Astrocyte (in vitro differentiated cells and primary cell): ENCODE measurements at regions not wholly inside any gene's neighbourhood (a gene's known extent, or its start where the extent isn't known, plus 50 kb on each side); places are given as distances from the start of the nearest gene placed in this dataset.

ENCODE experiments used
- DNase-seq: peaks from one replicate; pipeline ENCODE4 v3.0.0-alpha.2; 2010; ENCODE audit warnings: low read depth
- FAIRE-seq: peaks from 2 replicates; lab custom pipeline; 2011; peaks lifted over from hg19 to GRCh38; lab: Jason Lieb, UNC
- H2AFZ ChIP-seq: 2 replicates; pipeline ENCODE4 v1.6.0; 2012; ENCODE audit warnings: low read depth, low read length, inconsistent platforms
- H3K27ac ChIP-seq: 2 replicates; pipeline ENCODE4 v1.5.1; 2011; ENCODE audit warnings: low read depth, low read length, inconsistent platforms
- H3K27me3 ChIP-seq: 2 replicates; pipeline ENCODE4 v1.6.0; 2011; ENCODE audit warnings: low read length, inconsistent platforms; ENCODE audit not compliant: insufficient read depth
- H3K36me3 ChIP-seq: 2 replicates; pipeline ENCODE4 v1.5.1; 2011; ENCODE audit warnings: low read length, inconsistent platforms; ENCODE audit not compliant: insufficient read depth
- H3K4me1 ChIP-seq: 2 replicates; pipeline ENCODE4 v1.5.1; 2011; ENCODE audit warnings: low read length, inconsistent platforms; ENCODE audit not compliant: insufficient read depth
- H3K4me2 ChIP-seq: 2 replicates; pipeline ENCODE4 v1.6.0; 2012; ENCODE audit warnings: low read length, inconsistent platforms
- H3K4me3 ChIP-seq: 2 replicates; pipeline ENCODE4 v1.5.1; 2011; ENCODE audit warnings: low read depth, mild to moderate bottlenecking, low read length, inconsistent platforms; ENCODE audit not compliant: insufficient read depth
- H3K79me2 ChIP-seq: 2 replicates; pipeline ENCODE4 v1.6.0; 2012; ENCODE audit warnings: mild to moderate bottlenecking, low read length, inconsistent platforms; ENCODE audit not compliant: insufficient read depth
- H3K9ac ChIP-seq: 2 replicates; pipeline ENCODE4 v1.6.0; 2012; ENCODE audit warnings: mild to moderate bottlenecking, low read length, inconsistent platforms
- H3K9me3 ChIP-seq: 2 replicates; pipeline ENCODE4 v1.5.1; 2012; ENCODE audit warnings: low read depth, mild to moderate bottlenecking, low read length, inconsistent platforms; ENCODE audit not compliant: insufficient read depth
- H4K20me1 ChIP-seq: 2 replicates; pipeline ENCODE4 v1.6.0; 2012; ENCODE audit warnings: low read length, inconsistent platforms; ENCODE audit not compliant: insufficient read depth
- H3K27ac Mint-ChIP-seq: one replicate; pipeline ENCODE4 v1.8.0; 2021; ENCODE audit warnings: mild to moderate bottlenecking, mixed read lengths; ENCODE audit not compliant: unreplicated experiment
- H3K27me3 Mint-ChIP-seq: one replicate; pipeline ENCODE4 v1.8.0; 2021; ENCODE audit warnings: low read depth, mixed read lengths; ENCODE audit not compliant: unreplicated experiment
- H3K36me3 Mint-ChIP-seq: one replicate; pipeline ENCODE4 v1.8.0; 2021; ENCODE audit warnings: low read depth, mixed read lengths; ENCODE audit not compliant: unreplicated experiment
- H3K4me1 Mint-ChIP-seq: one replicate; pipeline ENCODE4 v1.8.0; 2021; ENCODE audit warnings: low read depth, mixed read lengths; ENCODE audit not compliant: unreplicated experiment
- H3K4me3 Mint-ChIP-seq: one replicate; pipeline ENCODE4 v1.8.0; 2021; ENCODE audit warnings: mild to moderate bottlenecking, moderate library complexity, mixed read lengths; ENCODE audit not compliant: unreplicated experiment
- H3K9me3 Mint-ChIP-seq: one replicate; pipeline ENCODE4 v1.8.0; 2021; ENCODE audit warnings: mild to moderate bottlenecking, mixed read lengths; ENCODE audit not compliant: unreplicated experiment
- EZH2 ChIP-seq: IDR thresholded peaks from 2 replicates; pipeline ENCODE4 v1.6.1; 2012; ENCODE audit warnings: mild to moderate bottlenecking, low read length, inconsistent platforms; ENCODE audit not compliant: insufficient read depth
- TF ChIP-seq, protein P1 (sequence below): IDR thresholded peaks from 2 replicates; pipeline ENCODE4 v1.5.1; 2011; ENCODE audit warnings: low read depth, mild to moderate bottlenecking, inconsistent platforms, low read length, moderate library complexity; ENCODE audit not compliant: insufficient read depth

DNA sequence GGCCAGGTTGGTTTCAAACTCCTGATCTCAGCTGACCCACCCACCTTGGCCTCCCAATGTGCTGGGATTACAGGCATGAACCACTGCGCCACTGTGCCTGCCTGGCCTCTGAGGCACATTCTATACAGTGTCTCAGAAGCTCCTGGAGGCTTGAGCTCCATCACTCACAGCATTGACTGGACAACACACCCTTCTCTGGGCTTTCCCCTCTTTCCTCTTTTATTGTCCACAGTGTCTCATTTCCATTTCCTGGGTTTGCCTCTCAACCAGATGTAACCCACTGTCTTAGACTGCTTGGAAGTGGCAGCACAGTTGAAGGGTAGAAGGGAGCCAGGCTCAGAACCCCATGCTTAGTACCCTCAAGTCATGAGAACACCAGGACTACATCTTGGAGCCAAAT lies 208.1 kb downstream of the MTX2 start:
- Histone ChIP-seq H3K27ac (no peak overlapping the region), H4K20me1 (no peaks in the 10 kb centered on the region), H3K36me3 (no peaks in the 10 kb centered on the region), H3K79me2 (no peaks in the 10 kb centered on the region), H3K4me1 (no peaks in the 10 kb centered on the region), H3K9ac (no peak overlapping the region), H2AFZ (no peak overlapping the region), H3K4me3 (no peak overlapping the region), H3K4me2 (no peak overlapping the region), H3K27me3 (peaks cover 3% of the 10 kb centered on the region), H3K9me3 (peaks cover 3% of the 10 kb centered on the region)
- no peak for DNase-seq
- FAIRE-seq: no peak
- Mint-ChIP-seq H3K27me3 (peaks cover 15% of the 10 kb centered on the region), H3K9me3 (no peaks in the 10 kb centered on the region), H3K36me3 (no peaks in the 10 kb centered on the region), H3K27ac (no peak overlapping the region), H3K4me1 (no peaks in the 10 kb centered on the region), H3K4me3 (no peak overlapping the region)
- TF ChIP-seq EZH2: no peak
- TF ChIP-seq, protein P1, sequence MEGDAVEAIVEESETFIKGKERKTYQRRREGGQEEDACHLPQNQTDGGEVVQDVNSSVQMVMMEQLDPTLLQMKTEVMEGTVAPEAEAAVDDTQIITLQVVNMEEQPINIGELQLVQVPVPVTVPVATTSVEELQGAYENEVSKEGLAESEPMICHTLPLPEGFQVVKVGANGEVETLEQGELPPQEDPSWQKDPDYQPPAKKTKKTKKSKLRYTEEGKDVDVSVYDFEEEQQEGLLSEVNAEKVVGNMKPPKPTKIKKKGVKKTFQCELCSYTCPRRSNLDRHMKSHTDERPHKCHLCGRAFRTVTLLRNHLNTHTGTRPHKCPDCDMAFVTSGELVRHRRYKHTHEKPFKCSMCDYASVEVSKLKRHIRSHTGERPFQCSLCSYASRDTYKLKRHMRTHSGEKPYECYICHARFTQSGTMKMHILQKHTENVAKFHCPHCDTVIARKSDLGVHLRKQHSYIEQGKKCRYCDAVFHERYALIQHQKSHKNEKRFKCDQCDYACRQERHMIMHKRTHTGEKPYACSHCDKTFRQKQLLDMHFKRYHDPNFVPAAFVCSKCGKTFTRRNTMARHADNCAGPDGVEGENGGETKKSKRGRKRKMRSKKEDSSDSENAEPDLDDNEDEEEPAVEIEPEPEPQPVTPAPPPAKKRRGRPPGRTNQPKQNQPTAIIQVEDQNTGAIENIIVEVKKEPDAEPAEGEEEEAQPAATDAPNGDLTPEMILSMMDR: no peak

DNA sequence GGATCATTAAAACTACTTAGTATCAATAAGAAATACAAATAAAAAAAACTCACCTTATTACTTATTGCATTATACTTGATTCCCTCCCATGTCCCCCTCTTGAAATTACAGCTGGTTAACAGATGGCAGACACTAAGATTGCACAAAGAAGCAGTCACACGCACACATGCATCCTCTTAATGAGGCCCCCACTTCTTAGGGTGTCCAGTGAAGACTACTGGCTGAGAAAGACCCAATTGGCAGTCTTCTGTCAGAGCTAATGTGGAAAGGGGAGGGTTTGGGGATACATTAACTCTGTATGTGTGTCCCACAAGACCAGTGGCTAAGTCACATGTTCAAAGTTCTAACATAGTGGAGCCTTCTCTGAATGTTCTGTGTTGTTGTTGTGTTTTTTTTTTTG lies 210.7 kb downstream of the MTX2 start:
- Mint-ChIP-seq H3K27ac (no peak overlapping the region), H3K9me3 (peaks cover 2% of the 10 kb centered on the region), H3K4me3 (no peak overlapping the region), H3K36me3 (no peaks in the 10 kb centered on the region), H3K4me1 (no peaks in the 10 kb centered on the region), H3K27me3 (peaks cover 21% of the 10 kb centered on the region)
- TF ChIP-seq, protein P1: no peak
- no peak for TF ChIP-seq EZH2
- no peak overlapping the region for H3K4me3 ChIP-seq
- H3K27ac ChIP-seq: no peak overlapping the region
- H3K4me2 ChIP-seq: no peak overlapping the region
- no peak overlapping the region for H2AFZ ChIP-seq
- H3K9ac ChIP-seq: no peak overlapping the region
- no peaks in the 10 kb centered on the region for H3K36me3 ChIP-seq
- H3K4me1 ChIP-seq: no peaks in the 10 kb centered on the region
- FAIRE-seq (no peak), DNase-seq (no peak)
- H3K79me2 ChIP-seq: no peaks in the 10 kb centered on the region
- H3K9me3 ChIP-seq: peaks cover 3% of the 10 kb centered on the region
- H4K20me1 ChIP-seq: no peaks in the 10 kb centered on the region
- H3K27me3 ChIP-seq: peaks cover 3% of the 10 kb centered on the region

DNA sequence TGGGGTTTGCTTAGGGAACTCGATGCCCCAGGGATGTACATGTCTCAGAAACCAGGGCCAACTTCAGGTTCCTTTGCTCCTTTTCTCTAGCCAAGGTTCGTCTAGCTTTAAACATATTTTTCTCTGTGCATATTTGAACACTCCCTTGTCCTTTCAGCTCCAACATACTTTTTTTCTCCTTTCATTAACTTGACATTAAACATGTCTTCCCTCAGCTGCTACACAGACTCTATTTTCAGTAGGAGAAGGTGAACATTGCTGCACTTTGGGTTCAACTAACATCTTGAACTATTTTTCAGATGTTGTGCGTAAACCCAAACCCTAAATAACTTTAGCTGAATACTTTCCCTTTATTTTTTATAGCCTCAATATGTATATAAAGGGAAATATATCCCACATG lies 212.9 kb downstream of the MTX2 start:
- TF ChIP-seq, protein P1: no peak
- TF ChIP-seq EZH2: no peak
- no peak overlapping the region for H3K4me2 ChIP-seq
- H2AFZ ChIP-seq: no peak overlapping the region
- H4K20me1 ChIP-seq: no peaks in the 10 kb centered on the region
- peaks cover 3% of the 10 kb centered on the region for H3K9me3 ChIP-seq
- no peak for FAIRE-seq
- H3K27ac ChIP-seq: no peak overlapping the region
- peaks cover 3% of the 10 kb centered on the region for H3K27me3 ChIP-seq
- no peak overlapping the region for H3K27ac Mint-ChIP-seq
- H3K36me3 ChIP-seq: no peaks in the 10 kb centered on the region
- no peak overlapping the region for H3K4me3 Mint-ChIP-seq
- no peaks in the 10 kb centered on the region for H3K36me3 Mint-ChIP-seq
- H3K79me2 ChIP-seq: no peaks in the 10 kb centered on the region
- no peak overlapping the region for H3K4me3 ChIP-seq
- H3K4me1 Mint-ChIP-seq: no peaks in the 10 kb centered on the region
- peaks cover 2% of the 10 kb centered on the region for H3K9me3 Mint-ChIP-seq
- H3K4me1 ChIP-seq: no peaks in the 10 kb centered on the region
- no peak for DNase-seq
- H3K9ac ChIP-seq: no peak overlapping the region
- peaks cover 26% of the 10 kb centered on the region for H3K27me3 Mint-ChIP-seq
